Stimulated activated naive CD4-positive, alpha-beta T cell treated with Interleukin-2 at 50 U/mL for 16 hours (primary cell): ENCODE measurements at regions not wholly inside any gene's neighbourhood (a gene's known extent, or its start where the extent isn't known, plus 50 kb on each side); places are given as distances from the start of the nearest gene placed in this dataset.

ENCODE experiments used
- DNase-seq: peaks from one replicate; lab custom pipeline; 2025; lab: John Stamatoyannopoulos, UW

- no peak for DNase-seq
Measured at GRCh38 chr18:38406607-38407006, 841.0 kb upstream of the CELF4 start.

DNA sequence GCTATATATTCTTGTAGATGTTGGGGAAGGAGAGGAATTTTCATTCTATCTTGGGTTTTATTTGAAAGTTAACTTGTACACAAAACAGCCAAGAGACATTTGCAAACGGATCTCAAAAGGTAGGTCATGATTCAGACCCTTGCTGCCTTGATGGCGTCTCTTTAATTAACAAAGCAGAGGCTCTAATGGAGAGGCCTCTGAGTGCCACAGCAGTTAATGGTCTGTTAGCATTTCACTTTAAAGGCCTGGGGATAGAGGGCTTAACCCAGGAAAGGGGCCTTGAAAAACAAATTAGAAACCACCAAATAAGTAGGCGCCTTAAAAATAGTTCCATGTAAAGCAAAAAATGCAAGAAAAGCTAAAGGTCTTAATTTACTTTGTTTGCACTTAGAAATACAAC, 836.9 kb upstream of the CELF4 start:
- no peak for DNase-seq

GRCh38 chr18:38397094-38397493, 831.5 kb upstream of the CELF4 start:
- DNase-seq, result no peak

- no peak for DNase-seq
Measured at GRCh38 chr18:38386146-38386545, 820.5 kb upstream of the CELF4 start.

- no peak for DNase-seq
Measured at GRCh38 chr18:38369772-38370690, 804.4 kb upstream of the CELF4 start.

- no peak for DNase-seq
Measured at GRCh38 chr18:38368886-38369285, 803.3 kb upstream of the CELF4 start.

- no peak for DNase-seq
Measured at GRCh38 chr18:38368246-38368645, 802.6 kb upstream of the CELF4 start.

- DNase-seq, result no peak
Measured at GRCh38 chr18:38367473-38367872, 801.9 kb upstream of the CELF4 start.

DNA sequence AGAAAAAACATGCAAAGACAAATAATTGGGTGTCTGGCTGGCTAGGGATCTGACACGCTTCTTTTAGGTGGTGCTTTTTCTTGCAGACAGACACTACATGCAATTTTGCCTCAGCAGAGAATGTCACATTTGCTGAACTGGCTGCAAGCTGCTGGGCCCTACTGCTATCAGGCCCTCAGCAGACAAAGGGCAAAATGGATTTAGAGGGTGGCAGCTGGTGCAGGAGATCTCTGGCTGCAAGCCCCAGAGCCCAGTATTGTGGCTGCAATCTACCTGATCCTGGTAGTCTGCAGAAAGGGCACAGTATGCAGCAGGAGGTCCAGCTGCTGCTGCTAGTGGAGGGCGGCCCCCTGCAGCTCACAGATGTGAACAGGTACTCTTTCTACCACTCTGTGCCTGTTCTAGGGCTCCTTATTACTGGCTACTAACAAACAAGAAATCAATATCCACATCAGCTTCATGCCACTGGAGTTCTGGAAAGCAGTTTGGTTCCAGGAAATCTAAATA, 796.7 kb upstream of the CELF4 start:
- no peak for DNase-seq

DNA sequence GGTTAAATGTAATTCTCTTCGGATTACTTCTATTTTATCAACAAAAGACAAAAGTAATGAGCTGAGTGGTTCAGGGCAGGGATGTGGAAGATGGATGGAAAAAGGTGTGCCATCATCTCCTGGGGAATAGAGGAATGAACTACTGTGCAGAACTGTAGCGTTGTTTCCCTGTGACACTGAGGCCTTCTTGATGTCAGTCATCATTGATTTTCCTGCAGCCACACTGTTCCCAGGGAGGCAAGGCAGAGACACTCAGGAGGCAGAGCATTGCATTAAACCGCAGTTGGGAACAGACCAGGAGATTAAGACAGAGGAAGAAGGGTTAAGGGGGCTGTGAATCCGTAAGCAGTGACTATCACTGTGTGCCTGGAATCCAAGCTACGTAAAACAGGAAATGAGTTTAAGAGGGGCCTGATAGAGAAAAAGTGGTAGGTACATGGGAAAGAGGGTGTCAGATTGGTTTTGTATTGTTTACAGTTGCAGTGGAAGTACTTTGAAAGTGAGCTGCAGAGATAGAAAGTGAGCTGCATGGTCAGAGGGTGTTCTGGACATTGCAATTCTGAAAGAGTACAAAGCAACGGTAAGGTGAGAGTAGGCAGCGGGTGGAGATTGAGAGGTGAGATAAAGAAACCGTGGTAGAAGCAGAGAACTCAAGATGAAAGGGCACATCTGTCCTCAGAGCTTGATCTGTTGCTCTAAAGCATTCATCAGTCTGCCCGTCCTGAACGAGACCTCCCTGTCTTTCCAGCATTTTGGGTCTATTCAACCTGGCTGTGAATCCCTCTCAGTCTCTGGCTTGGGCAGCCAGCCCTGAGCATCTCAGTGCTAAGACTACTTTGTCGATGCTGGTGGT, 793.4 kb upstream of the CELF4 start:
- DNase-seq, result no peak

GRCh38 chr18:38353149-38353548, 787.6 kb upstream of the CELF4 start:
- no peak for DNase-seq

DNA sequence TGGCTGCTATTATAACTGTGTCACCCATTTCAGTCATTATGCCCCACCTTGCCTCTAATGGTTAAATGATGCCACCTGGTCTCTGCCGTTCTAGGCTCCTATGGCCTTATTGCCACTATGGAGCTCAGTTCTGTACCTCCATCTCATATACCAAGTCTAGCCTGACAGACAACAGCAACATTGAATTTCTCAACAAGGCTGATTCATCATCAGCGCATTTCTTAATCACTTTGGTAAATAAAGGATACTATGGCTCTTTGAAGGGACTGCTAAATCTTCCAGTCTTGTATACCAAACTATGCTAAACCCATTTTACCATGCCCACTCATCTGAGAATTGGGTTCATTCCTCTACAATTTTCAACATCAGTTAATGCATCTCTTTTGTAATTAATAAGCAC, 784.5 kb upstream of the CELF4 start:
- no peak for DNase-seq

DNA sequence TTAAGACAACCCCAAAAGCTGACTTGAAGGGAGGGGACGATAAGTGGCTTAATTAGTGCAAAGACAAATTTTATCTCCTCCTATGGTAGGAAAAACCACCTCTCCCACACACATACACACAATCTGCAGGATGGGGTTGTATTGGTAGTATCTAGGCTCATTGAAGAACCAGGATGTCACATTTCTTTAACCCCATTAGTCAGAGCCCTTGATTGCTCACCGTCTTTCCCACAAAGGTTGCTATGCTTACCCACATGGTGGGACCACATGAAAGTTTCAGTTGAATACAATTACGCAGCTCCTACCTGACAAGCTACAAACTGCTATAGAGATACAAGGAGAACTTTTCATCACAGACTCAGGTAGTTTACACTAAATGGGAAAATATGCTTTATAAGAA, 765.0 kb upstream of the CELF4 start:
- no peak for DNase-seq

- no peak for DNase-seq
Measured at GRCh38 chr18:38329145-38329544, 763.5 kb upstream of the CELF4 start.

DNA sequence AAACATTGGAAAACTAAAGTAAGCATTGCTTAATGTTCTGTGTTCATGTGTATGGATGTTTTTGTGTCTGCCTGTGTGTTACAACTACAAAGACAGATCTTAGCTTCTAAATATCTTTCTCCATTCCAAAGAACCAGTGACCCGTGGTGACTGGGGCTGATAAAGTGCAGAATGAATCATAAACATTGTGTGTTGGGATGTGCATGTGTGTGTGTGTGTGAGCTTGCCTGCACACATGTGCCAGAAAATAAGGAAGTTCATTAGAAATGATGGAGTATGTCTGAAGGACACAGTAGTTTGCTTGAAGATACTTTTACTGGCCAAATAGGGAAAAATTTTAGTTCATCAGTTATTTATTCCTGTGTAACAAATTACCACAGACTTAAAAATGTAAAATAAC, 756.6 kb upstream of the CELF4 start:
- DNase-seq, result no peak

DNA sequence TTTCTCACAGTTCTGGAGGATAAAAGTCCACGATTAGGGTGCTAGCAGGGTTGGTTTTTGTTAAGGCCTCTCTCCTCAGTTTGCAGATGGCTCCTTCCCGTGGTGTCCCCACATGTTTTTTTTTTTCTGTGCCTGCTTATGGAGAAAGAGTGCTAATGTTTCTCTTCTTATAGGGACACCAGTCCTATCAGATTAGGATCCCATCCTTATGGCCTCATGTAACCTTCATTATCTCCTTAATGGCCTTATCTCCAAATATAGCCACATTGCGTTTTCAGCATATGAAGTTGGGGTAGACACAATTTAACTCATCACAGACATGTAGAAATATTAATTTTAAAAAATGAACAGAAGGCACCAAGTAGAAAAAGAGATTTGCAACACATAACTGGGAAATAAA, 755.7 kb upstream of the CELF4 start:
- no peak for DNase-seq

DNA sequence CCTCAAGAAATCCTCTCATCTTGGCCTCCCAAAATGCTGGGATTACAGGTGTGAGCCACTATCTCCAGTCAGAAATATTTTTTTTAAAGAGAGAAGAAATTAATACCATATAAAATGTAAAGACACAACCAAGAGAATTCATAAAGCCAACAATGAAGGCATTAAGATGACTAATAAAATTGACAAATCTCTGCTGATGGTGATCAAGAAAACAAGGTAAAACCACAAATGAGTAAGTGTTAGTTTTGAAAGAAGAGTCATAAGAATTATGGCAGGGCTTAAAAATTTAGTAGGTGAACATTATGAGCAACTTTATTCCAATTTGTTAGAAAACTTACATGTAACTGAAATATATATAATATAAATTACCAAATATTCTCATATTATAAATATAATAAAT, 752.8 kb upstream of the CELF4 start:
- no peak for DNase-seq

DNA sequence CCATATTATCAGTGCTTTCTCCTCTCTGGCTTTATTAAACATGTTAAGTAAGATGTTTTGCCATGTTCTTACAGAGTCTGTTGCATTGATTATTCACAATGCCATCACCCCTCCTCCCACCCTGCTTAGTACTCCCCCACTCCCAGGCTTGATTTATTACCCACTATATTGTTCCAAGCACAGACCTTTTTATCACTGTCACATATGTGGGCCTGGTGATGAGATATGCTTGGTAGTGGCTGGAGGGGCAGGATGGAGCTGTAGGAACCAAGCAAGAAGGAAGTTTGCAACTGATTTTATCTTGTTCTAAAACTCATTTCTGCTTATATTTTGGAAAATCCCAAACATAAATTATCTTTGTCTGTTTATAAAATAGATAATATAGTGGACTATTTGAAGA, 748.2 kb upstream of the CELF4 start:
- no peak for DNase-seq

DNA sequence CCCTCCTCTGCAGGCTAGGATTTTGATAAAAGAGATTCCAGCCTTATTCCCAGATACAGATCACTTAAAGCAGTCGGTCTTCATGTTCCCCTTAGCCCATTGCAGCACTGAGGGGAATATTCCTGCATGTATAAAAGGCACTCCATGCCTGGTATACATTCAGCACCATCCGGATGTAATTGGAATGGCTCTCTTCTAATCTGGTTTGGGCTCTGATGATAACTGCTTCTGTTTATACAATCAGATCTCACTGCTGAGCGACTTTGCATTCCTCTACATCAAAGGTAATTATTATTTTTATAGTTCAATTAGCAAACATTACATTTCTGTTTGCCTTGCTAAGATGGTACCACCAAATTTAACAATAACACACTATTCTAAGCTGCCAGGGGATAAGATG, 746.9 kb upstream of the CELF4 start:
- no peak for DNase-seq

DNA sequence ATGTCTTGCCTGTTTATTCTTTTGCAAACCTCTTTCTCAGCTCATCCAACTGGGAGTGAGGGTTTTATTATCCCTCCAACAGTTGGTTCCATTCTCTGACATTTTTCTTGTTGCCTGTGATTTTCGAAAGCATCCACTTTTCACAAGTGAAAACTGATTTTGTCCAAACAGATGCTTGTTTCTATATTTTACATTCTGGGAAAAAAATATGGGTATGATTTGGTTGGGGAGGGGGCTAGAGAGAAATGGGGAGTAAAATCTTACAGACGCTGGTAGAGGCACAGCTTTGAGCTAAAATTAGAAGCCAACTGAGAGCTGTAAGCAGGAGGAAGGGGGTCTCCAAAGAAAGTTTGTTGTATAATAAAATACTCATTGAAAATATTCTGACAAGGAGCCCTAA, 745.3 kb upstream of the CELF4 start:
- no peak for DNase-seq

DNA sequence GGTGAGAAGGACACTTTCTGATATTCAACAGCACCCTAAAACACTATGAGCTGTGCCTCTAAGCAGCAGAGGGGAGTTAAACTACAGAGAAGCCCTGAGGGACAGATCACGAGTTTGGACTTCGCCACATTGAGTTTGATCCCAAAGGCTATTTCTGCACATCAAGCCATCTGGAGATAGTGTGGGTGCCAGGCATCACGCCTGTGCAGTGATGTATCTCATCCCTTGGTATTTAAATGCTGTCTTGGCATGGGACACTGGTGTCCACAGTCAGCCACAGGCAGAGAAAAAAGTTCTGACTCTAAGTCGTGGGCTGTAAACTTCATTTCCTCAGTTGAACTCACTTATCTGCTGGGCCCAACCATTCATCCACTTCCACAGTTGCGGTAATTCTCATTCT, 742.3 kb upstream of the CELF4 start:
- no peak for DNase-seq

DNA sequence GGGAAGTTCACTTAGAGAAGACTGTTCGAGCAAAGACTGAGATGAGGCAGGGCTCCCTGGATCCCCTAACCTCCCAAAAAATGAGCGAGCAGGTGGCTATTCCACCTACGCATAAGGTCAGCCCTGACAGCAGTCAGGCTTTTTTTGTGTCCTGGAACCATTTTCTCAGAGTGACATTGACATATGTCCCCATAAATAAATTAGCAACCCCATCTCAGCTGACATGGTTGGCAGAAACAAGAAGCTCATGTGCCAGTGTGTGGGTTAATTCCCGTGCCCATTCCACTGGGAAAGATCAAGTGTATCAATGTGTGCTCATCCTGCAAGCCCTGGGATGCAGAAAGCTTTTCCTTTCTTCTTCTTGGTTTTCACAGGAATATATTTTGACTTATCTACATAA, 740.4 kb upstream of the CELF4 start:
- no peak for DNase-seq

DNA sequence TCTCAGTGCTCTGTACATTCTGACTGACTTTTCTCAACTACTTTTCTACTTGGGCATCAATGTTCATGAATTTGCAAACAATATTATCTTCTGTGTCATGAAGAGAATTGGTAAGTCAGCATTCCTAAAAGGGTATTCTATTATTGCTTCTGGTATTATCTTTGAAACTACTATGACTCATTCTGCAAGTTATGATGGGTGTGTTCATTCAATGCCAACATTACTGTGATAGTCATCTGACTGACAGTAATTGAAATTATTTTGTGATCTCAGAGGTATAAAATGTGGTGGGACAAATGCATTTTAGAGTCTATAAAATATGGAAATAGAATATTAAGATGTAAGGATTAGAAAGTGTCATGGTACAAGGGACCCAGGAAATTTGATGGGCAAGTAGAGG, 736.0 kb upstream of the CELF4 start:
- no peak for DNase-seq
